A549 (cell line): ENCODE measurements at regions not wholly inside any gene's neighbourhood (a gene's known extent, or its start where the extent isn't known, plus 50 kb on each side); places are given as distances from the start of the nearest gene placed in this dataset.

Experiments used
- ATAC-seq, 2 experiments: fragments of 200-7000 bp in 1 of 2; fragments of >200 bp in 1 of 2; cut with Nextera tagmentation in 1 of 2; cut with Tn5 transposase in 1 of 2; 3 replicates each; pipeline versions ENCODE4 v1.8.0 to v1.9.1; 2018 to 2020; ENCODE audit warnings: mild to moderate bottlenecking in 1 of 2, moderate library complexity in 1 of 2
- CTCF ChIA-PET: fragments of 300-600 bp; sonication (Branson Sonifier 250); formaldehyde crosslinking; extraction: SDS; loops from one replicate; lab custom pipeline; 2021; ENCODE audit warnings: antibody characterized with exemption, inconsistent platforms; lab: Yijun Ruan, JAX
- POLR2A ChIA-PET: fragments of 350-600 bp; formaldehyde crosslinking; extraction: SDS; loops from one replicate; lab custom pipeline; 2021; ENCODE audit warnings: antibody characterized with exemption, inconsistent platforms; lab: Yijun Ruan, JAX
- DNase-seq, 2 experiments: peaks; one replicate each; pipeline versions ENCODE4 v3.0.0 to v3.0.0-alpha.2; 2011 to 2016; ENCODE audit warnings: low read depth in 1 of 2, low spot score in 1 of 2
- FAIRE-seq: peaks from 2 replicates; lab custom pipeline; 2011; peaks lifted over from hg19 to GRCh38; lab: Jason Lieb, UNC
- H3K27ac ChIP-seq, 2 experiments: fragments of >200 bp; sonication (Bioruptor Twin); formaldehyde crosslinking; 3 replicates each; pipeline ENCODE4 v1.5.1; 2016 to 2017
- H3K4me1 ChIP-seq: fragments of >200 bp; sonication (Bioruptor Twin); formaldehyde crosslinking; 3 replicates; pipeline ENCODE4 v1.6.1; 2016
- H3K4me2 ChIP-seq: fragments of >200 bp; sonication (Bioruptor Twin); formaldehyde crosslinking; 3 replicates; pipeline ENCODE4 v1.6.1; 2016
- H3K4me3 ChIP-seq: fragments of >200 bp; sonication (Bioruptor Twin); formaldehyde crosslinking; 3 replicates; pipeline ENCODE4 v1.5.1; 2016
- H3K9me3 ChIP-seq: fragments of >200 bp; sonication (Bioruptor Twin); formaldehyde crosslinking; 3 replicates; pipeline ENCODE4 v1.6.1; 2016
- ATOH8 ChIP-seq: fragments of 250-450 bp; sonication (Bioruptor Pico); IDR thresholded peaks from 2 replicates; pipeline ENCODE4 v1.5.0; 2020; ENCODE audit warnings: low read depth, mild to moderate bottlenecking, moderate library complexity
- BCL3 ChIP-seq: fragments of >200 bp; sonication (Bioruptor Twin); formaldehyde crosslinking; IDR thresholded peaks from 3 replicates; pipeline ENCODE4 v1.6.1; 2016
- E2F6 ChIP-seq: IDR thresholded peaks from 2 replicates; pipeline ENCODE4 v1.6.1; 2012; ENCODE audit warnings: low read depth, borderline replicate concordance
- EHMT2 ChIP-seq: fragments of 200-600 bp; sonication (generic); IDR thresholded peaks from 2 replicates; pipeline ENCODE4 v1.6.1; 2016; ENCODE audit warnings: antibody characterized with exemption, low read depth, mild to moderate bottlenecking, moderate library complexity
- EP300 ChIP-seq, 2 experiments: fragments of >200 bp; sonication (Bioruptor Twin); formaldehyde crosslinking; IDR thresholded peaks; 2 replicates in 1 of 2; 3 replicates in 1 of 2; pipeline ENCODE4 v1.6.1; 2016 to 2017
- HEYL ChIP-seq: fragments of 250-450 bp; sonication (Bioruptor Pico); IDR thresholded peaks from 2 replicates; pipeline ENCODE4 v1.8.0; 2021; ENCODE audit warnings: mild to moderate bottlenecking, moderate library complexity
- HMGXB4 ChIP-seq: fragments of 250-450 bp; sonication (Bioruptor Pico); IDR thresholded peaks from 2 replicates; pipeline ENCODE4 v1.5.0; 2021; ENCODE audit warnings: mild to moderate bottlenecking, moderate library complexity, borderline replicate concordance
- HOXB13 ChIP-seq: fragments of 250-450 bp; sonication (Bioruptor Pico); IDR thresholded peaks from 2 replicates; pipeline ENCODE4 v1.5.0; 2020; ENCODE audit warnings: low read depth, mild to moderate bottlenecking, moderate library complexity
- JUN ChIP-seq, 2 experiments: fragments of >200 bp; sonication (Bioruptor Twin); formaldehyde crosslinking; IDR thresholded peaks; 2 replicates in 1 of 2; 3 replicates in 1 of 2; pipeline ENCODE4 v1.6.1; 2016 to 2017
- KDM1A ChIP-seq: fragments of 200-600 bp; sonication (generic); IDR thresholded peaks from 2 replicates; pipeline ENCODE4 v1.6.1; 2016; ENCODE audit warnings: low read depth, mild to moderate bottlenecking
- KDM5A ChIP-seq: fragments of 200-600 bp; sonication (generic); IDR thresholded peaks from 2 replicates; pipeline ENCODE4 v1.6.1; 2016; ENCODE audit warnings: antibody characterized with exemption, mild to moderate bottlenecking
- MAFK ChIP-seq: fragments of 450-650 bp; IDR thresholded peaks from 2 replicates; pipeline ENCODE4 v1.6.1; 2014; ENCODE audit not compliant: partially characterized antibody
- MYC ChIP-seq: IDR thresholded peaks from 2 replicates; pipeline ENCODE4 v1.6.1; 2012; ENCODE audit warnings: mild to moderate bottlenecking, inconsistent platforms, low read length, improper control_type of control experiment, borderline replicate concordance
- NPAS2 ChIP-seq: fragments of 250-450 bp; sonication (Bioruptor Pico); IDR thresholded peaks from 2 replicates; pipeline ENCODE4 v1.8.0; 2022; ENCODE audit warnings: mild to moderate bottlenecking, moderate library complexity, borderline replicate concordance
- NR3C1 ChIP-seq: fragments of >200 bp; sonication (Bioruptor Twin); formaldehyde crosslinking; IDR thresholded peaks from 3 replicates; pipeline ENCODE4 v1.6.1; 2017
- PHF8 ChIP-seq: fragments of 200-600 bp; sonication (generic); IDR thresholded peaks from 2 replicates; pipeline ENCODE4 v1.6.1; 2016; ENCODE audit warnings: low read depth, mild to moderate bottlenecking, antibody characterized with exemption, moderate library complexity, borderline replicate concordance
- POLR2A ChIP-seq: IDR thresholded peaks from 2 replicates; pipeline ENCODE4 v1.6.1; 2012; ENCODE audit warnings: mild to moderate bottlenecking, low read length
- RCOR1 ChIP-seq: fragments of 150-350 bp; IDR thresholded peaks from 2 replicates; pipeline ENCODE4 v1.6.1; 2014; ENCODE audit warnings: antibody characterized with exemption, low read length, low read depth
- SMC3 ChIP-seq: fragments of >200 bp; sonication (Bioruptor Twin); formaldehyde crosslinking; IDR thresholded peaks from 3 replicates; pipeline ENCODE4 v1.6.1; 2018; ENCODE audit warnings: inconsistent platforms
- SREBF2 ChIP-seq: fragments of 450-650 bp; IDR thresholded peaks from 2 replicates; pipeline ENCODE4 v1.6.1; 2014; ENCODE audit warnings: mild to moderate bottlenecking, moderate library complexity
- TFCP2L1 ChIP-seq: fragments of 250-450 bp; sonication (Bioruptor Pico); IDR thresholded peaks from 2 replicates; pipeline ENCODE4 v1.5.0; 2021; ENCODE audit warnings: mild to moderate bottlenecking
- TP53 ChIP-seq: fragments of 250-450 bp; sonication (Bioruptor Pico); IDR thresholded peaks from 2 replicates; pipeline ENCODE4 v1.5.0; 2021; ENCODE audit warnings: mild to moderate bottlenecking, moderate library complexity
- USF2 ChIP-seq: fragments of 450-650 bp; IDR thresholded peaks from 2 replicates; pipeline ENCODE4 v1.6.1; 2014; ENCODE audit warnings: antibody characterized with exemption
- ZC3H11A ChIP-seq: fragments of 450-650 bp; IDR thresholded peaks from 2 replicates; pipeline ENCODE4 v1.6.1; 2014; ENCODE audit warnings: antibody characterized with exemption, mild to moderate bottlenecking
- ZSCAN20 ChIP-seq: fragments of 250-450 bp; sonication (Bioruptor Pico); IDR thresholded peaks from 2 replicates; pipeline ENCODE4 v1.8.0; 2022; ENCODE audit warnings: mild to moderate bottlenecking, moderate library complexity
- whole genome bisulfite sequencing: methylation state at CpG from one replicate; pipeline ENCODE4 v1.1.6; 2017; ENCODE audit errors: missing lambda C conversion rate; 5-methylcytosine and 5-hydroxymethylcytosine counted together

- TF ChIP-seq MYC (no peak), NR3C1 (no peak), NPAS2 (CRISPR knock-in tag) (no peak), KDM1A (no peak), POLR2A (no peak)
Observed at GRCh38 chr6:18720075-18720474, 332.9 kb downstream of the RNF144B start (continued).

GRCh38 chr6:18724056-18724455 lies 336.9 kb downstream of the RNF144B start:
- DNase-seq (no peak), FAIRE-seq (no peak), ATAC-seq (no peak)
- Histone ChIP-seq H3K4me2 (no peak overlapping the region), H3K4me3 (no peak overlapping the region), H3K4me1 (no peaks in the 10 kb centered on the region), H3K27ac (no peak overlapping the region), H3K9me3 (no peaks in the 10 kb centered on the region)
- 9% methylated on average over 3 of the region's 3 CpGs for WGBS
- ChIA-PET POLR2A (no interaction called here), CTCF (no interaction called here)
- TF ChIP-seq EP300 (IDR thresholded peaks at IDR 0.05) (no peak), MAFK (peak; percentile 29)

GRCh38 chr6:18725449-18725848 lies 338.3 kb downstream of the RNF144B start:
- ATAC-seq: no peak
- no peaks in the 10 kb centered on the region for H3K4me1 ChIP-seq
- POLR2A ChIA-PET: no interaction called here
- CTCF ChIA-PET: no interaction called here
- TF ChIP-seq BCL3 (no peak), ZC3H11A (no peak), E2F6 (no peak), HMGXB4 (no peak), MAFK (peak; percentile 34), RCOR1 (no peak), TFCP2L1 (CRISPR knock-in tag) (no peak)
- TF ChIP-seq, all 56 proteins: peak for 1
- Histone ChIP-seq H3K4me2 (no peak overlapping the region), H3K9me3 (no peaks in the 10 kb centered on the region), H3K27ac (no peak overlapping the region), H3K4me3 (no peak overlapping the region)
- 6% methylated on average over 2 of the region's 2 CpGs for WGBS
- FAIRE-seq (no peak), DNase-seq (no peak)

GRCh38 chr6:18733921-18734550 lies 346.9 kb downstream of the RNF144B start:
- no peak overlapping the region for H3K4me2 ChIP-seq
- H3K9me3 ChIP-seq: no peaks in the 10 kb centered on the region
- ChIA-PET POLR2A (no interaction called here), CTCF (no interaction called here)
- WGBS: 0% methylated on average over 1 of the region's 1 CpG
- H3K4me3 ChIP-seq: no peak overlapping the region
- FAIRE-seq (no peak), ATAC-seq (no peak), DNase-seq (no peak)
- H3K27ac ChIP-seq: no peak overlapping the region
- no peaks in the 10 kb centered on the region for H3K4me1 ChIP-seq
- TF ChIP-seq USF2 (no peak), ZSCAN20 (no peak), HOXB13 (CRISPR knock-in tag) (no peak), JUN (IDR thresholded peaks at IDR 0.05) (no peak), EHMT2 (no peak), E2F6 (no peak), SMC3 (no peak), NPAS2 (CRISPR knock-in tag) (no peak), ATOH8 (CRISPR knock-in tag) (no peak), HEYL (CRISPR knock-in tag) (no peak), MYC (no peak), KDM5A (no peak), TP53 (no peak), SREBF2 (no peak), PHF8 (no peak)
